HG03432 (cell line): ENCODE measurements at regions not wholly inside any gene's neighbourhood (a gene's known extent, or its start where the extent isn't known, plus 50 kb on each side); places are given as distances from the start of the nearest gene placed in this dataset.
"Not testable (repeated sequence)": the region's sequence is repeated elsewhere in the genome, so short reads cannot be mapped to it uniquely, and the experiment has no call there.

Experiments
- ATAC-seq: cut with Tn5 transposase; IDR thresholded peaks from one replicate; pipeline ENCODE4 v1.9.1; 2021; ENCODE audit warnings: mild to moderate bottlenecking, moderate library complexity; ENCODE audit not compliant: unreplicated experiment

GRCh38 chr18:70414315-70414900, 125.6 kb downstream of the SOCS6 start:
- no peak for ATAC-seq

- ATAC-seq = no peak
These were observed 124.6 kb downstream of the SOCS6 start for GRCh38 chr18:70413455-70413854.

- no peak for ATAC-seq
These were observed 123.1 kb downstream of the SOCS6 start for GRCh38 chr18:70411876-70412435.

GRCh38 chr18:70411307-70411706, 122.5 kb downstream of the SOCS6 start:
- ATAC-seq = peak; percentile 48

- ATAC-seq = no peak
These were observed 116.2 kb downstream of the SOCS6 start for GRCh38 chr18:70405052-70405451.

GRCh38 chr18:70400476-70400875, 111.6 kb downstream of the SOCS6 start:
- ATAC-seq = no peak

- no peak for ATAC-seq
These were observed 109.2 kb downstream of the SOCS6 start for GRCh38 chr18:70398076-70398475.

GRCh38 chr18:70397259-70397925, 108.5 kb downstream of the SOCS6 start:
- ATAC-seq = no peak

GRCh38 chr18:70395771-70396170, 106.9 kb downstream of the SOCS6 start:
- ATAC-seq = not testable (repeated sequence)

- no peak for ATAC-seq
These were observed 105.8 kb downstream of the SOCS6 start for GRCh38 chr18:70394672-70395071.

GRCh38 chr18:70390371-70391090, 101.7 kb downstream of the SOCS6 start:
- ATAC-seq = no peak

GRCh38 chr18:70389036-70389435, 100.2 kb downstream of the SOCS6 start:
- ATAC-seq = not testable (repeated sequence)

- no peak for ATAC-seq
These were observed 98.2 kb downstream of the SOCS6 start for GRCh38 chr18:70387027-70387426.

- no peak for ATAC-seq
These were observed 97.7 kb downstream of the SOCS6 start for GRCh38 chr18:70386582-70386981.

GRCh38 chr18:70385474-70385873, 96.6 kb downstream of the SOCS6 start:
- ATAC-seq = no peak

GRCh38 chr18:70384181-70384790, 95.4 kb downstream of the SOCS6 start:
- ATAC-seq = peak; percentile 57

- no peak for ATAC-seq
These were observed 94.3 kb downstream of the SOCS6 start for GRCh38 chr18:70382992-70383717.

- ATAC-seq = no peak
These were observed 93.2 kb downstream of the SOCS6 start for GRCh38 chr18:70382017-70382416.

GRCh38 chr18:70380915-70381896, 92.4 kb downstream of the SOCS6 start:
- peak; percentile 49 for ATAC-seq
